CD4-positive, CD25-positive, alpha-beta regulatory T cell (primary cell): ENCODE measurements at regions not wholly inside any gene's neighbourhood (a gene's known extent, or its start where the extent isn't known, plus 50 kb on each side); places are given as distances from the start of the nearest gene placed in this dataset.
A peak's percentile ranks its signal among the peaks of the same experiment; 100 is the strongest.

Experiments used
- ATAC-seq, 2 donors: fragments of 150-1000 bp; cut with Tn5 transposase; one replicate each; pipeline ENCODE4 v1.10.0; 2021; ENCODE audit warnings: low read depth in 2 of 2, moderate number of reproducible peaks in 2 of 2, moderate library complexity in 1 of 2
- DNase-seq, 3 donors: peaks; one replicate each; pipeline versions ENCODE4 v3.0.0 to v3.0.0-alpha.2; 2012 to 2022; ENCODE audit warnings: mixed read lengths in 1 of 3
- H3K27ac ChIP-seq: one replicate; pipeline ENCODE4 v1.7.0; 2013; ENCODE audit warnings: mild to moderate bottlenecking, low read length; ENCODE audit not compliant: insufficient read depth, poor library complexity, severe bottlenecking
- H3K27me3 ChIP-seq: one replicate; pipeline ENCODE4 v1.7.0; 2013; ENCODE audit warnings: low read length; ENCODE audit not compliant: control insufficient read depth, insufficient read depth
- H3K36me3 ChIP-seq: one replicate; pipeline ENCODE4 v1.7.0; 2013; ENCODE audit warnings: mild to moderate bottlenecking, low read length, moderate library complexity; ENCODE audit not compliant: control insufficient read depth, insufficient read depth
- H3K4me1 ChIP-seq: 2 replicates; pipeline ENCODE4 v1.7.0; 2013; ENCODE audit warnings: mild to moderate bottlenecking, low read length; ENCODE audit not compliant: insufficient read depth, control insufficient read depth, poor library complexity, severe bottlenecking
- H3K4me3 ChIP-seq: one replicate; pipeline ENCODE4 v1.7.0; 2013; ENCODE audit warnings: low read depth, mild to moderate bottlenecking, low read length, moderate library complexity
- H3K9me3 ChIP-seq, 2 experiments: 1 replicate in 1 of 2; 2 replicates in 1 of 2; pipeline ENCODE4 v1.7.0; 2013; ENCODE audit warnings: low read length in 2 of 2, mild to moderate bottlenecking in 1 of 2, moderate library complexity in 1 of 2; ENCODE audit not compliant: control insufficient read depth in 2 of 2
- H3K27ac Mint-ChIP-seq, 3 donors: one replicate each; pipeline ENCODE4 v1.8.0; 2020 to 2022; ENCODE audit warnings: mild to moderate bottlenecking in 3 of 3, mixed read lengths in 3 of 3, moderate library complexity in 2 of 3
- H3K27me3 Mint-ChIP-seq: one replicate; pipeline ENCODE4 v1.8.0; 2022; ENCODE audit warnings: mild to moderate bottlenecking, mixed read lengths
- H3K36me3 Mint-ChIP-seq: one replicate; pipeline ENCODE4 v1.8.0; 2020; ENCODE audit warnings: mixed read lengths
- H3K4me1 Mint-ChIP-seq, 4 donors: one replicate each; pipeline ENCODE4 v1.8.0; 2020 to 2022; ENCODE audit warnings: mixed read lengths in 4 of 4, mild to moderate bottlenecking in 1 of 4
- H3K4me3 Mint-ChIP-seq, 4 donors: one replicate each; pipeline ENCODE4 v1.8.0; 2020 to 2022; ENCODE audit warnings: mild to moderate bottlenecking in 4 of 4, mixed read lengths in 4 of 4, moderate library complexity in 3 of 4
- H3K9me3 Mint-ChIP-seq, 7 donors: one replicate each; pipeline ENCODE4 v1.8.0; 2020 to 2022; ENCODE audit warnings: mixed read lengths in 7 of 7, mild to moderate bottlenecking in 3 of 7, moderate library complexity in 2 of 7

DNA sequence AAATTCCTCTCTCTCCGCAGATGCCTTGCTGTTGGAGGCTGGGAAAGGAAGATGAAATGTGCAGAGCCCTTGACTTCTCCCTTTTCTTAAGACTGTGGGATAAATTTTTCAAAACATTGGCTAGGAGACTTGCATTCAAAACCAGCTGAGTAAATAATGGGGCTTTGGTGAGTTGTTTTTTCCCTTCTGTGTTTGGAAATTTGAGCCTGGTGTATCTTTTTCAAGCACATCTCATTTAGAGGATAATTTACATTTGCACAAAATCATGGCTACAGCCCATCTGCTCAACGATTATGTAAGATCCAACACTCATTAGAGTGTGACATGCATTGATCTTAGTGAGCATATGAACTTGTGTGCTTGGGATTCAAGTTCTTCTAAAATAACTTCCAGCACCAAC is 112.1 kb upstream of the ATP8B1 start:
- peaks cover 3 to 14% (median 9%) of the 10 kb centered on the region in 4 donors for H3K4me1 Mint-ChIP-seq
- H3K9me3 Mint-ChIP-seq: peaks cover 0 to 2% (median 0%) of the 10 kb centered on the region in 7 donors
- peaks cover 10% of the 10 kb centered on the region for H3K4me1 ChIP-seq
- no peak for DNase-seq
- H3K9me3 ChIP-seq: no peaks in the 10 kb centered on the region
- H3K4me3 Mint-ChIP-seq: no peak overlapping the region
- H3K4me3 ChIP-seq: no peak overlapping the region
- no peaks in the 10 kb centered on the region for H3K36me3 ChIP-seq
- no peak for ATAC-seq
- H3K27ac ChIP-seq: no peak overlapping the region
- no peaks in the 10 kb centered on the region for H3K27me3 ChIP-seq
- H3K27ac Mint-ChIP-seq: peak overlapping the region in 1 of 3 donors; percentile 52
- peaks cover 8% of the 10 kb centered on the region for H3K27me3 Mint-ChIP-seq
- H3K36me3 Mint-ChIP-seq: no peaks in the 10 kb centered on the region

DNA sequence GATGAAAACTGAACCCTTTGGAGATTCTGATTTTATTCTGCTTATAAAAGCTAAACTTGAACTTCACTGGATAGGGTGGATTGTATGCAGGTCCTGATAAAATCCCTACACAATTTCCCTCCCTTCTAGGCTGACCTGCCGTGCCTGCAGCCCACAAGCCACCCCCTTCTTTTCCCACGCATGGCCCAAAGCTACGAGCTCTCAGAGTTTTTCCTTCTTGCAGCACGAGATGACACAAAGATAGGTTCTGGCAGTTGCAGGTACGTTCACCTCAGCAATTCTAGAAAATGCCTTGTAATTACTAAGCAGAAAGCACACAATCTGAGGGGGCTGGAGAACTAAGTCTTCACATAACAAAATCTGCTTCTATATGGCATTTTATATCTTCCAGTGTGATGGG is 110.6 kb upstream of the ATP8B1 start:
- Histone ChIP-seq H3K27ac (no peak overlapping the region), H3K9me3 (no peaks in the 10 kb centered on the region), H3K4me1 (peaks cover 10% of the 10 kb centered on the region), H3K4me3 (no peak overlapping the region), H3K27me3 (no peaks in the 10 kb centered on the region), H3K36me3 (no peaks in the 10 kb centered on the region)
- H3K27ac Mint-ChIP-seq: no peak overlapping the region
- peaks cover 0 to 2% (median 0%) of the 10 kb centered on the region in 7 donors for H3K9me3 Mint-ChIP-seq
- H3K4me3 Mint-ChIP-seq: peak overlapping the region in 1 of 4 donors; percentile 8
- H3K36me3 Mint-ChIP-seq: no peaks in the 10 kb centered on the region
- H3K4me1 Mint-ChIP-seq: peaks cover 3 to 12% (median 8%) of the 10 kb centered on the region in 4 donors
- ATAC-seq (no peak), DNase-seq (no peak)
- H3K27me3 Mint-ChIP-seq: peaks cover 6% of the 10 kb centered on the region

DNA sequence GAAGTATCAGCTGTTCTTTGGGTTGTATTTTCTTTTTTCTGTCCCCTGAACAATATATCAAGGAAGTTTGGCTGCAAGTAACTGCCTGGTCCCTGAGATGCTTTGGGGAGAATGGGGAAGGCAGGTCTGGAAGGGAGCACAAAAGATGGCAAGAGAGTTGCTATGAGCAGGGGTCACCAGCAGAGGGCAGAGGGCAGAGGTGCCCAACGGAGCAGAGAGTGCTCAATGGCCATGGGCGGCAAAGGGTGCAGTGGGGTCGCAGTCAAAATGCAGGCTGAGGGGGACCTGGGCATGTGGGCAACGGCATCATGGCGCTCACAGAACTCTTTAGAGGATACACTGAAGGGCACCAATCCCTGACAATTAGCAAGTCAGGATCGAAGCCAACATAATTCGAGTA is 107.7 kb upstream of the ATP8B1 start:
- Mint-ChIP-seq H3K4me3 (no peak overlapping the region), H3K27me3 (peaks cover 5% of the 10 kb centered on the region), H3K36me3 (no peaks in the 10 kb centered on the region), H3K4me1 (peaks cover 3 to 6% (median 5%) of the 10 kb centered on the region in 4 donors), H3K9me3 (peaks cover 0 to 2% (median 0%) of the 10 kb centered on the region in 7 donors), H3K27ac (no peak overlapping the region)
- H3K36me3 ChIP-seq: no peaks in the 10 kb centered on the region
- H3K9me3 ChIP-seq: no peaks in the 10 kb centered on the region
- DNase-seq (peak in 1 of 3 donors; percentile 7), ATAC-seq (no peak)
- no peak overlapping the region for H3K27ac ChIP-seq
- no peaks in the 10 kb centered on the region for H3K27me3 ChIP-seq
- no peak overlapping the region for H3K4me3 ChIP-seq
- H3K4me1 ChIP-seq: peaks cover under 1% of the 10 kb centered on the region

DNA sequence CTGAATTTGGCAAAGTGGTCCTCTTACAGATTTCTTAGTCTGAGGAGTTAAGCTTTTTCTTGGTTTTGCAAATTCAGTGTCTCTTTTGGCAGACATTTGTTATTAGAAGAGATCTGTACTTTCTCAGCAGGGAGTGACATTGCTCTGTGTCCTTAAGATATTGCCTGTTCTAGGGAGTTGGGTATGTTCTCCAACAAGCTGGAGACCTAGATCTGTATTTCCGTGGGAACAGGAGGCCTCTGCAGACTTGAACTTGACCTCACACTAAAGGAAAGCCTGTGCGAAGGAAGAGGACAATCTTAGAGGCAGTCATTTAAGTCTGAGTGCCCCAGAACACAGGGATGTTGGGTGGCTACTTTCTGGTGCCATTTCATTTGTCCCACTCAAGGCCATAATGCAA is 107.0 kb upstream of the ATP8B1 start:
- Histone ChIP-seq H3K4me3 (no peak overlapping the region), H3K4me1 (no peaks in the 10 kb centered on the region), H3K9me3 (no peaks in the 10 kb centered on the region), H3K36me3 (no peaks in the 10 kb centered on the region), H3K27ac (no peak overlapping the region), H3K27me3 (no peaks in the 10 kb centered on the region)
- H3K36me3 Mint-ChIP-seq: no peaks in the 10 kb centered on the region
- H3K4me3 Mint-ChIP-seq: no peak overlapping the region
- no peak overlapping the region for H3K27ac Mint-ChIP-seq
- DNase-seq: no peak
- no peaks in the 10 kb centered on the region for H3K4me1 Mint-ChIP-seq
- no peak for ATAC-seq
- H3K9me3 Mint-ChIP-seq: peaks cover 0 to 2% (median 0%) of the 10 kb centered on the region in 7 donors
- peaks cover 5% of the 10 kb centered on the region for H3K27me3 Mint-ChIP-seq

DNA sequence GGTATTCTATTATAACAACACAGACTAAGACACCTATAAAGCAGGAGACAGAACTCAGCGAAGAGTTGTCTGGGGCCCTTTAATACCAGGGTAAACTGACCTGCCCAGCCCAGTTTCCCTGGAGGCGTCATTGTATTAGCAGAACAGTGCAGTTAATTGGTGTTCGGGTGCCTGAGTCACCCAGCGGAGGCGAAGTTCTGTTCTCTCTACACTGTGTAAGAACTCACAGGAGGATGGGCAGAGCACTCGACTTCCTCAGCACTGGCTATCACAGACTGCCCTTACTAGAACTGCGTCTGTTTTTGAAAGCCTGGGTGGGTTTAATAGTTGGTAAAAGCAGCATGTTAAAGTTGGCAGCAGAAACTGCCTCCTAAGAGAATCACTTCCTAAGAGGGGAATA is 106.5 kb upstream of the ATP8B1 start:
- Mint-ChIP-seq H3K4me3 (no peak overlapping the region), H3K27ac (no peak overlapping the region), H3K36me3 (no peaks in the 10 kb centered on the region), H3K9me3 (peaks cover 0 to 2% (median 0%) of the 10 kb centered on the region in 7 donors), H3K27me3 (peaks cover 5% of the 10 kb centered on the region), H3K4me1 (no peaks in the 10 kb centered on the region)
- Histone ChIP-seq H3K9me3 (no peaks in the 10 kb centered on the region), H3K27me3 (no peaks in the 10 kb centered on the region), H3K4me1 (no peaks in the 10 kb centered on the region), H3K4me3 (no peak overlapping the region), H3K36me3 (no peaks in the 10 kb centered on the region), H3K27ac (no peak overlapping the region)
- ATAC-seq: no peak
- DNase-seq: no peak

DNA sequence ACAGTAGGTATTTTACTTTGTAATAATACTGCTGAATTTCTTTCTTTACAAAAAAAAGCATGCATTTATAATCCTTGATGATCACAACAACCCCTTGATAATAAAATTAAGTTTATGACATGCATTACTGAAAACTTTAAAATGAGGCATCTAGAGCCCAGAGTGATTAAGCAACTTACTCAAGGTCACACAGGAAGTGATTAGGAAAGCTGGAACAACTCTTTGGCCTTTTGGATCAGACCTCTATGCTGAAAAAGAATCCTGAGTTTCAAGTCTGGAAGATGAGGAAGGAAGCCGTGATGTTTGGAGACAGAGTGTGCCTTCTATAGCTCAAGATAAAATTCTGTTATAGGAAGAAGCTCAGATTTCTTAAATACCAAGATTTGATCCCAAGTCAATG is 105.0 kb upstream of the ATP8B1 start:
- Histone ChIP-seq H3K36me3 (no peaks in the 10 kb centered on the region), H3K4me1 (no peaks in the 10 kb centered on the region), H3K4me3 (no peak overlapping the region), H3K9me3 (no peaks in the 10 kb centered on the region), H3K27me3 (no peaks in the 10 kb centered on the region), H3K27ac (no peak overlapping the region)
- Mint-ChIP-seq H3K36me3 (no peaks in the 10 kb centered on the region), H3K27ac (no peak overlapping the region), H3K27me3 (peaks cover 5% of the 10 kb centered on the region), H3K4me3 (no peak overlapping the region), H3K9me3 (peaks cover 0 to 4% (median 0%) of the 10 kb centered on the region in 7 donors), H3K4me1 (no peaks in the 10 kb centered on the region)
- no peak for DNase-seq
- ATAC-seq: no peak

DNA sequence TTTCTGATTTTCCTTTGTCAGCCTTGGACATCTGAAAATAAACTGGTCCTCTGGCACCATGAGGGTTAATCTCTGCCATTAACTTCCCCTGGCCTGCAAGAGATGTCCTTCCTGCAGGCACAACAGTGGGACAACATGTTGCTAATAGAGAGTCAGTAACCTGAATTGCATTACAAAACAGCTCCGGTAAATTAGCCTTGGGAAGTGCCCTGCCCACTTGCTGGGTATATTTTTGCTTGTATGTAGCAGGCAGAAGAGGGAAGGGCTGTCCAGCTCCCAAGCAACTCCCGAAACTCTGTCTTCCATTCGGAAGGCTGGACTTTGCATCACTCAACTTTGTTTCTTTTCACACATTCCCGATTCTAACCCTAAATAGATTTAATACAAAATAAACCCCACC is 104.4 kb upstream of the ATP8B1 start:
- no peak for DNase-seq
- Mint-ChIP-seq H3K27ac (no peak overlapping the region), H3K27me3 (peaks cover 5% of the 10 kb centered on the region), H3K36me3 (no peaks in the 10 kb centered on the region), H3K9me3 (peaks cover 0 to 4% (median 0%) of the 10 kb centered on the region in 7 donors), H3K4me1 (no peaks in the 10 kb centered on the region), H3K4me3 (no peak overlapping the region)
- H3K4me1 ChIP-seq: no peaks in the 10 kb centered on the region
- no peak overlapping the region for H3K27ac ChIP-seq
- ATAC-seq: no peak
- H3K4me3 ChIP-seq: no peak overlapping the region
- H3K36me3 ChIP-seq: no peaks in the 10 kb centered on the region
- no peaks in the 10 kb centered on the region for H3K9me3 ChIP-seq
- no peaks in the 10 kb centered on the region for H3K27me3 ChIP-seq

DNA sequence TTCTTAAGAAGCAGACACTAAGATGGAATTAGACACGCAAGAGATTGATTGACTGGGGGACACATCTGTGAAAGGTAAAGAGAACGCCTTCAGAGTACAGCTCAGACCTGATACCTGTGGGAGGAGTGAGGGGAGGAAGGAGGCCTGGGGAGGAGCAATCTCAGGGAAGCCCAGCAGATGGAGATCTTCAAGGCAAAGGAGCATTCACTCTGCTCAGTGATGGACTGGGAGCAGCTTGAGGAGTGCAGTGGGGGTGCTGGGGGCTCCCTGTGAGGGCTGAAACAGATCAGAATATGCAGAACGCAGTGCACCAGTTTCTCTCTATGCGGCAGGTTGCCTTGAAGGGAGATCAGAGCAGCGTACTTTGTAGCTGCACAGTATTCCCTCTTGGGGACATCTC is 103.7 kb upstream of the ATP8B1 start:
- no peak for DNase-seq
- H3K27ac Mint-ChIP-seq: no peak overlapping the region

More for the DNA sequence above, 103.7 kb upstream of the ATP8B1 start:
- Mint-ChIP-seq H3K4me3 (no peak overlapping the region), H3K4me1 (no peaks in the 10 kb centered on the region), H3K27me3 (peaks cover 5% of the 10 kb centered on the region), H3K36me3 (no peaks in the 10 kb centered on the region), H3K9me3 (peaks cover 0 to 4% (median 0%) of the 10 kb centered on the region in 7 donors)
- Histone ChIP-seq H3K36me3 (no peaks in the 10 kb centered on the region), H3K4me1 (no peaks in the 10 kb centered on the region), H3K27ac (no peak overlapping the region), H3K4me3 (no peak overlapping the region), H3K27me3 (no peaks in the 10 kb centered on the region), H3K9me3 (no peaks in the 10 kb centered on the region)
- no peak for ATAC-seq
